GM19025 (cell line): ENCODE measurements at regions not wholly inside any gene's neighbourhood (a gene's known extent, or its start where the extent isn't known, plus 50 kb on each side); places are given as distances from the start of the nearest gene placed in this dataset.

Source experiments
- ATAC-seq: cut with Tn5 transposase; IDR thresholded peaks from one replicate; pipeline ENCODE4 v1.9.1; 2021; ENCODE audit warnings: mild to moderate bottlenecking, low read depth, moderate library complexity; ENCODE audit not compliant: unreplicated experiment

GRCh38 chr1:61627365-61627764 is 97.6 kb downstream of the TM2D1 start:
- no peak for ATAC-seq

GRCh38 chr1:61626816-61627215 is 98.1 kb downstream of the TM2D1 start:
- no peak for ATAC-seq

GRCh38 chr1:61623852-61624251 is 101.1 kb downstream of the TM2D1 start:
- ATAC-seq = no peak

- no peak for ATAC-seq
These were observed 104.4 kb downstream of the TM2D1 start for GRCh38 chr1:61620536-61620935.

GRCh38 chr1:61618755-61619154 is 106.2 kb downstream of the TM2D1 start:
- no peak for ATAC-seq

GRCh38 chr1:61618193-61618592 is 106.7 kb downstream of the TM2D1 start:
- no peak for ATAC-seq

GRCh38 chr1:61616830-61617229 is 108.1 kb downstream of the TM2D1 start:
- no peak for ATAC-seq

GRCh38 chr1:61612602-61613001 is 112.3 kb downstream of the TM2D1 start:
- ATAC-seq = no peak

- ATAC-seq = no peak
These were observed 115.9 kb downstream of the TM2D1 start for GRCh38 chr1:61609040-61609439.

- ATAC-seq = no peak
These were observed 117.5 kb downstream of the TM2D1 start for GRCh38 chr1:61607448-61607847.

- ATAC-seq = no peak
These were observed 118.3 kb downstream of the TM2D1 start for GRCh38 chr1:61606448-61607312.

GRCh38 chr1:61605607-61606321 is 119.2 kb downstream of the TM2D1 start:
- ATAC-seq = no peak

GRCh38 chr1:61604684-61605083 is 120.3 kb downstream of the TM2D1 start:
- ATAC-seq = no peak

GRCh38 chr1:61604261-61604660 is 120.7 kb downstream of the TM2D1 start:
- ATAC-seq = no peak

- no peak for ATAC-seq
These were observed 122.3 kb downstream of the TM2D1 start for GRCh38 chr1:61602663-61603062.

GRCh38 chr1:61597601-61598000 is 127.3 kb downstream of the TM2D1 start:
- no peak for ATAC-seq

- no peak for ATAC-seq
These were observed 131.6 kb downstream of the TM2D1 start for GRCh38 chr1:61593331-61593730.

- no peak for ATAC-seq
These were observed 133.6 kb downstream of the TM2D1 start for GRCh38 chr1:61591351-61591750.

GRCh38 chr1:61588736-61589672 is 135.9 kb downstream of the TM2D1 start:
- peak; percentile 89 for ATAC-seq

- no peak for ATAC-seq
These were observed 139.2 kb downstream of the TM2D1 start for GRCh38 chr1:61585714-61586113.

- ATAC-seq = no peak
These were observed 141.2 kb downstream of the TM2D1 start for GRCh38 chr1:61583703-61584102.
